Fibroblast of the aortic adventitia (primary cell): ENCODE measurements at regions not wholly inside any gene's neighbourhood (a gene's known extent, or its start where the extent isn't known, plus 50 kb on each side); places are given as distances from the start of the nearest gene placed in this dataset.
"Not testable (repeated sequence)": the region's sequence is repeated elsewhere in the genome, so short reads cannot be mapped to it uniquely, and the experiment has no call there.

ENCODE experiments used
- DNase-seq: peaks from one replicate; pipeline ENCODE4 v3.0.0-alpha.2; 2010; ENCODE audit warnings: low read depth
- H3K4me3 ChIP-seq: 2 replicates; pipeline ENCODE4 v1.5.1; 2011; ENCODE audit warnings: low read depth, mild to moderate bottlenecking, control low read depth, low read length, moderate library complexity
- TF ChIP-seq, protein P1 (sequence below): IDR thresholded peaks from 2 replicates; pipeline ENCODE4 v1.5.1; 2011; ENCODE audit warnings: mild to moderate bottlenecking, low read length, control low read depth, inconsistent platforms; ENCODE audit not compliant: insufficient read depth

DNA sequence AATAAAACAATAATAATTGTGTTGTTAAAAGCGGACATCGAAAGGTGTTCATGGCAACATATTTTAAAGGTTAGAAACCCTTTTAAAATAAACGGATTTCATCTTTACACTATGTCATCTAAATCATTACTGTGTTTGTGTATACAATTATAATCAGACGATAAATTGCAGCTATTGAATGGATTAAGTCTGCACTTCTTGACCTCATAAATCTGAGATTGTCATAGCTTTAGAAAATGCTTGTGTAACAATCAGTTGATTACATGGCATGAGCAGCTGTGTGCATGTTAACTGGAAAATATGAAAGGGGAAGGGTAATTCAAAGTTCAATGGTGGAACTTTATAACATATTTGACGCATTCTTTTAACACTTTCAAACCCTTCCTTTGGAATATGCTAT lies 152.4 kb upstream of the MDFIC2 start:
- no peak overlapping the region for H3K4me3 ChIP-seq
- no peak for DNase-seq
- TF ChIP-seq, protein P1, sequence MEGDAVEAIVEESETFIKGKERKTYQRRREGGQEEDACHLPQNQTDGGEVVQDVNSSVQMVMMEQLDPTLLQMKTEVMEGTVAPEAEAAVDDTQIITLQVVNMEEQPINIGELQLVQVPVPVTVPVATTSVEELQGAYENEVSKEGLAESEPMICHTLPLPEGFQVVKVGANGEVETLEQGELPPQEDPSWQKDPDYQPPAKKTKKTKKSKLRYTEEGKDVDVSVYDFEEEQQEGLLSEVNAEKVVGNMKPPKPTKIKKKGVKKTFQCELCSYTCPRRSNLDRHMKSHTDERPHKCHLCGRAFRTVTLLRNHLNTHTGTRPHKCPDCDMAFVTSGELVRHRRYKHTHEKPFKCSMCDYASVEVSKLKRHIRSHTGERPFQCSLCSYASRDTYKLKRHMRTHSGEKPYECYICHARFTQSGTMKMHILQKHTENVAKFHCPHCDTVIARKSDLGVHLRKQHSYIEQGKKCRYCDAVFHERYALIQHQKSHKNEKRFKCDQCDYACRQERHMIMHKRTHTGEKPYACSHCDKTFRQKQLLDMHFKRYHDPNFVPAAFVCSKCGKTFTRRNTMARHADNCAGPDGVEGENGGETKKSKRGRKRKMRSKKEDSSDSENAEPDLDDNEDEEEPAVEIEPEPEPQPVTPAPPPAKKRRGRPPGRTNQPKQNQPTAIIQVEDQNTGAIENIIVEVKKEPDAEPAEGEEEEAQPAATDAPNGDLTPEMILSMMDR = no peak

GRCh38 chr3:70464465-70464864 lies 152.0 kb upstream of the MDFIC2 start:
- no peak for DNase-seq
- TF ChIP-seq, protein P1 = no peak
- H3K4me3 ChIP-seq = no peak overlapping the region

GRCh38 chr3:70450220-70450619 lies 137.8 kb upstream of the MDFIC2 start:
- H3K4me3 ChIP-seq, DNase-seq: not testable (repeated sequence)

DNA sequence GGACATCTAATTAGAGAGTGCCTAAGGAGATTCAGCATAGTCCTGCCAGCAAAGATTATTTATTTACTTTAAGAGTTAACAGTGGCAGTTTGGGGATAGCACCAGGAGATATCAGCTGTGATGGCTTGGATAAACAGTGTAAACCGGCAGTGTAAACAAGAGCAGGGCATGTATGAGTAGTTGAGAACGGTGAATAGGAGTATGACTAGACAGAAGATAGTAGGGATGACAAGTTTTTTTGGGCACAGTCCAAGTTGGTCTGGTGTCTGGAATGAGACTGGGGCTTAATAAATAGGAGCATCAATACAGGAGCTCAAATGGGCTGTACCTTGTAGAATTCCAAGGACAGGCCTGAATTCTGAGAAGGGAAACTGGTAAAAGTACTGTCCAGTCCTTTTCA lies 123.0 kb upstream of the MDFIC2 start:
- H3K4me3 ChIP-seq, DNase-seq: not testable (repeated sequence)

- H3K4me3 ChIP-seq = no peak overlapping the region
- DNase-seq = peak; percentile 65
- TF ChIP-seq, protein P1 = no peak
Observed at GRCh38 chr3:70433091-70433490, 120.7 kb upstream of the MDFIC2 start.

DNA sequence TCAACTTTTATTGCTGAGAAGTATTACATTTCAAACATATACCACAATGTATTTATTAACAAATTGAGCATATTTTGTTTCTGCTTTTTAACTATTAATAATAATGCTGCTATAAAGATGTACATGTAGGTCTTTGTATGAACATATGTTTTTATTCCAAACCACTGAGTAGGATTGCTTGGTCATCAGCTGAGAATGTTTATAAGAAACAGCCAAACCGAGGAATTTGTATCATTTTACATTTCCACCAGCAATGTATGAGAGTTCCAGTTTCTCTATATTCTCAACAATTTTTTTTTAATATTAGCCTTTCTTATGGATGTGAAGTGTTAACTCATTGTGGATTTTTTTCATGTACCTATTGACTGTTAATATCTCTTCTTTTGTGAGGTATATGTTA lies 119.5 kb upstream of the MDFIC2 start:
- H3K4me3 ChIP-seq = no peak overlapping the region
- TF ChIP-seq, protein P1 = no peak
- DNase-seq = peak; percentile 26

DNA sequence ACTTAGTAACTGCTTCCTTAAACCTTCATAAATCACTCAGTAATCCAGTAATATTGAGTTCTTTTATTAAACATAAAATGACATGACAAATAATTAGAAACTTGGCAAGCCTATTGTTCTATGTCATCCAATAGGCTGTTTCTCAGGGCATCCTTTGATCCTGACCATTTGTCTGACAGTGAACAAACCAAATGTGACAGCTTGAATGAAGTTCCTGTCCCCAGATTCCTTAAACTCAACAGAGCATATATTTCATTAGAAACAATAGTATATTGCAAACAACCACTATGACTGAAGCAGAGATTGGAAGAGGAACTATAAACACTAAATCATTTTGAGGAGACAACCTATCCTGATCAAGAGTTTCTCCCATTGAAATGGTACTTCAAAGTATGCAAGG lies 113.6 kb upstream of the MDFIC2 start:
- TF ChIP-seq, protein P1 = no peak
- DNase-seq = no peak
- no peak overlapping the region for H3K4me3 ChIP-seq

GRCh38 chr3:70421506-70421905 lies 109.1 kb upstream of the MDFIC2 start:
- TF ChIP-seq, protein P1 = no peak
- no peak for DNase-seq
- H3K4me3 ChIP-seq = no peak overlapping the region
